Activated CD8-positive, alpha-beta memory T cell treated with anti-CD3 and anti-CD28 coated beads for 24 hours (primary cell): ENCODE measurements at regions not wholly inside any gene's neighbourhood (a gene's known extent, or its start where the extent isn't known, plus 50 kb on each side); places are given as distances from the start of the nearest gene placed in this dataset.

ENCODE experiments used
- DNase-seq: peaks from one replicate; pipeline ENCODE4 v3.0.0-alpha.2; 2020

GRCh38 chr18:72063001-72063400 is 481.1 kb downstream of the CBLN2 start:
- DNase-seq = no peak

GRCh38 chr18:72058851-72059250 is 485.3 kb downstream of the CBLN2 start:
- no peak for DNase-seq

- no peak for DNase-seq
These were observed 488.0 kb downstream of the CBLN2 start for GRCh38 chr18:72056171-72056570.

GRCh38 chr18:72041313-72042032 is 502.7 kb downstream of the CBLN2 start:
- no peak for DNase-seq

- no peak for DNase-seq
These were observed 530.7 kb downstream of the CBLN2 start for GRCh38 chr18:72013427-72013850.

- no peak for DNase-seq
These were observed 545.5 kb downstream of the CBLN2 start for GRCh38 chr18:71998547-71999097.

GRCh38 chr18:71995904-71996465 is 548.2 kb downstream of the CBLN2 start:
- no peak for DNase-seq

GRCh38 chr18:71994273-71994672 is 549.9 kb downstream of the CBLN2 start:
- no peak for DNase-seq

- no peak for DNase-seq
These were observed 554.5 kb downstream of the CBLN2 start for GRCh38 chr18:71989616-71990015.

- no peak for DNase-seq
These were observed 557.6 kb downstream of the CBLN2 start for GRCh38 chr18:71986351-71987050.

GRCh38 chr18:71976744-71977143 is 567.4 kb downstream of the CBLN2 start:
- no peak for DNase-seq

GRCh38 chr18:71966791-71967190 is 577.4 kb downstream of the CBLN2 start:
- DNase-seq = no peak

GRCh38 chr18:71958605-71959004 is 585.5 kb downstream of the CBLN2 start:
- no peak for DNase-seq

- no peak for DNase-seq
These were observed 593.1 kb downstream of the CBLN2 start for GRCh38 chr18:71951001-71951400.

GRCh38 chr18:71942433-71942832 is 601.7 kb downstream of the CBLN2 start:
- no peak for DNase-seq

- DNase-seq = no peak
These were observed 604.7 kb downstream of the CBLN2 start for GRCh38 chr18:71939483-71939882.

GRCh38 chr18:71936744-71937143 is 607.4 kb downstream of the CBLN2 start:
- DNase-seq = no peak

- DNase-seq = no peak
These were observed 624.9 kb downstream of the CBLN2 start for GRCh38 chr18:71919211-71919610.

GRCh38 chr18:71913641-71914040 is 630.5 kb downstream of the CBLN2 start:
- DNase-seq = no peak

GRCh38 chr18:71902482-71902881 is 641.7 kb downstream of the CBLN2 start:
- no peak for DNase-seq

- DNase-seq = no peak
These were observed 644.3 kb downstream of the CBLN2 start for GRCh38 chr18:71899707-71900472.

- DNase-seq = no peak
These were observed 645.0 kb downstream of the CBLN2 start for GRCh38 chr18:71899183-71899582.

- no peak for DNase-seq
These were observed 656.6 kb downstream of the CBLN2 start for GRCh38 chr18:71887509-71887908.
